HuH-7 (cell line): ENCODE measurements at regions not wholly inside any gene's neighbourhood (a gene's known extent, or its start where the extent isn't known, plus 50 kb on each side); places are given as distances from the start of the nearest gene placed in this dataset.
"Not testable (repeated sequence)": the region's sequence is repeated elsewhere in the genome, so short reads cannot be mapped to it uniquely, and the experiment has no call there.

Experiments used
- DNase-seq: peaks from one replicate; pipeline ENCODE4 v3.0.0; 2011; ENCODE audit warnings: low spot score

- no peak for DNase-seq
These were observed 124.8 kb upstream of the SLC1A3 start for GRCh38 chr5:36481454-36482120.

GRCh38 chr5:36482812-36483211 is 123.6 kb upstream of the SLC1A3 start:
- DNase-seq: no peak

- DNase-seq: no peak
These were observed 116.9 kb upstream of the SLC1A3 start for GRCh38 chr5:36489505-36489904.

GRCh38 chr5:36491856-36492255 is 114.5 kb upstream of the SLC1A3 start:
- DNase-seq: no peak

- no peak for DNase-seq
These were observed 113.3 kb upstream of the SLC1A3 start for GRCh38 chr5:36492984-36493654.

DNA sequence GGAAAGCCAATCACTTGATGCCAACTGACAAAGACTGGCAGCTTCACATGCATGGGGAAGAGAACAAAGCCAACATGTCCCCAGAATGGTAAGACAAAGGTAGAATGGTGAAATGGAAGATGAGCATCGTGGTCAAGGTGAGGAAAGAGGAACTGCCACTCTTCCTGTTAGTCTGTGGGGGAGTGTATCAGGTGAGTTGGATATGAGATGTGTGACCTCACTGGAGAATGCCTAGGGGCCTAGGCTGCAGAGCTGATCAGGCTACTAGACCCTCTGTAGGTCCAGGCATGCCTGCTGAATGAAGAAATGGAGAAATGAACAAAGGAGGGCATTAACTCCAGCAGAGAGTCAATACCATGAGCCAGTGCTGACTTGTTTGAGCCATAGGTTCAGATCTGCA is 112.4 kb upstream of the SLC1A3 start:
- no peak for DNase-seq

- no peak for DNase-seq
These were observed 111.4 kb upstream of the SLC1A3 start for GRCh38 chr5:36494841-36495601.

- no peak for DNase-seq
These were observed 110.8 kb upstream of the SLC1A3 start for GRCh38 chr5:36495611-36496010.

GRCh38 chr5:36496471-36496870 is 109.9 kb upstream of the SLC1A3 start:
- DNase-seq: no peak

DNA sequence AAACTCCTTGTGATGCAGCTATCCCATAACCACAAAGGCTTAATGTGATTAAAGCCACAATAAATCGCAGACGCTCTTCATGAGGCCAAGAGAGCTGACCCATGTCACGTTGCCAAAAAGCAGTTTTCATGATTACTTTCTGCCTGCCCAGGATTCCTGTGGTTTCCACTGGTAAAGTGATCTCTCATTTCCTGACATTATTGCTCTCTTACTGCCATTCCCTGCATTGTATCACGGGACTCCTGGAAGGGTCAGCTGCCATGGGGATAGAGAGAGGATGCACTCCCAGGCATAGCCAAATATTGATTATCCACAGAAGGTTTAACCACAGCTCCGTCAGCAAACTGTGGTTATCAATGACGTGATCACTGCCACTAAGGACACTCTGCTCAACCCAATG is 103.8 kb upstream of the SLC1A3 start:
- no peak for DNase-seq

GRCh38 chr5:36505021-36505420 is 101.4 kb upstream of the SLC1A3 start:
- no peak for DNase-seq

GRCh38 chr5:36507332-36507952 is 99.0 kb upstream of the SLC1A3 start:
- peak; percentile 78 for DNase-seq

- DNase-seq: not testable (repeated sequence)
These were observed 98.1 kb upstream of the SLC1A3 start for GRCh38 chr5:36508331-36508730.

GRCh38 chr5:36513647-36514046 is 92.8 kb upstream of the SLC1A3 start:
- not testable (repeated sequence) for DNase-seq

- no peak for DNase-seq
These were observed 86.5 kb upstream of the SLC1A3 start for GRCh38 chr5:36519881-36520280.

- DNase-seq: no peak
These were observed 85.2 kb upstream of the SLC1A3 start for GRCh38 chr5:36521219-36521618.

GRCh38 chr5:36521838-36522745 is 84.3 kb upstream of the SLC1A3 start:
- no peak for DNase-seq

DNA sequence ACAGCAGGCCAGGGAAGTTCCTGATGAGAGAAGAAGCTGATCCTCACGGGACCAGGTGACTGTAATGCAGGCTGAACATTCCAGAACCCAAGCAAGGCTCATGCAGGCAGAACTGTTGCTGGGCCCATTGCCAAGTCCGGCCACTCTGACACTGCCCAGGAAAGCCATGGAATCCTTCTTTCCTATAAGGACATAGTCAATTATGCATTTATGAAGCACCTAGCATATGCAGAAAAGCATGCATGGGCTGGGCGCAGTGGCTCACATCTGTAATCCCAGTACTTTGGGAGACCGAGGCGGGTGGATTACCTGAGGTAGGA is 83.7 kb upstream of the SLC1A3 start:
- DNase-seq: no peak

GRCh38 chr5:36523450-36523849 is 83.0 kb upstream of the SLC1A3 start:
- no peak for DNase-seq

GRCh38 chr5:36523926-36524325 is 82.5 kb upstream of the SLC1A3 start:
- DNase-seq: no peak

- no peak for DNase-seq
These were observed 79.9 kb upstream of the SLC1A3 start for GRCh38 chr5:36526537-36526936.

- no peak for DNase-seq
These were observed 77.8 kb upstream of the SLC1A3 start for GRCh38 chr5:36528588-36528987.
